ENCODE measurements at regions not wholly inside any gene's neighbourhood (a gene's known extent, or its start where the extent isn't known, plus 50 kb on each side); places are given as distances from the start of the nearest gene placed in this dataset.

- Histone ChIP-seq H3K4me3 (ENCODE audit: low read depth in 1 of 3, low read length in 3 of 3) (no peak overlapping the region), H3K27me3 (ENCODE audit: control insufficient read depth in 4 of 4, insufficient read depth in 4 of 4, low read length in 3 of 4) (no peaks in the 10 kb centered on the region), H3K27ac (ENCODE audit: low read depth in 1 of 2, low read length in 2 of 2) (no peak overlapping the region), H3K36me3 (ENCODE audit: control insufficient read depth in 4 of 4, insufficient read depth in 3 of 4, low read depth in 1 of 4, low read length in 3 of 4) (no peaks in the 10 kb centered on the region), H3K9ac (ENCODE audit: low read depth in 1 of 2, low read length in 2 of 2) (no peak overlapping the region), H3K4me1 (ENCODE audit: control insufficient read depth in 4 of 4, insufficient read depth in 4 of 4, low read length in 3 of 4) (no peaks in the 10 kb centered on the region), H3K9me3 (ENCODE audit: control insufficient read depth in 4 of 4, low read length in 3 of 4) (peaks cover 0 to 1% (median 0%) of the 10 kb centered on the region in 4 donors)
- WGBS = 70% methylated on average over 11 of the region's 11 CpGs
- DNase-seq (ENCODE audit: low spot score) = no peak
- no peak for TF ChIP-seq SP1 (IDR thresholded peaks at IDR 0.05)
These were observed 222.3 kb upstream of the CMC1 start for GRCh38 chr3:28018925-28019718.

- no peaks in the 10 kb centered on the region for H3K36me3 ChIP-seq (ENCODE audit: control insufficient read depth in 4 of 4, insufficient read depth in 3 of 4, low read depth in 1 of 4, low read length in 3 of 4)
- H3K27ac ChIP-seq (ENCODE audit: low read depth in 1 of 2, low read length in 2 of 2) = no peak overlapping the region
- H3K9me3 ChIP-seq (ENCODE audit: control insufficient read depth in 4 of 4, low read length in 3 of 4) = peaks cover 0 to 3% (median under 1%) of the 10 kb centered on the region in 4 donors
- H3K4me3 ChIP-seq (ENCODE audit: low read depth in 1 of 3, low read length in 3 of 3) = no peak overlapping the region
- H3K4me1 ChIP-seq (ENCODE audit: control insufficient read depth in 4 of 4, insufficient read depth in 4 of 4, low read length in 3 of 4) = no peaks in the 10 kb centered on the region
- no peak for DNase-seq (ENCODE audit: low spot score)
- TF ChIP-seq CTCF (IDR thresholded peaks at IDR 0.05; ENCODE audit: low read depth, low read length, missing input control) (no peak), RXRA (IDR thresholded peaks at IDR 0.05) (no peak), YY1 (IDR thresholded peaks at IDR 0.05) (no peak), REST (IDR thresholded peaks at IDR 0.05) (no peak), ZBTB33 (IDR thresholded peaks at IDR 0.05) (no peak), NR2F2 (IDR thresholded peaks at IDR 0.05) (no peak), MAX (IDR thresholded peaks at IDR 0.05) (no peak), JUND (IDR thresholded peaks at IDR 0.05) (no peak), ATF3 (IDR thresholded peaks at IDR 0.05) (no peak), HNF4G (IDR thresholded peaks at IDR 0.05) (no peak), FOXA2 (IDR thresholded peaks at IDR 0.05) (no peak), SP1 (IDR thresholded peaks at IDR 0.05) (no peak)
- no peaks in the 10 kb centered on the region for H3K27me3 ChIP-seq (ENCODE audit: control insufficient read depth in 4 of 4, insufficient read depth in 4 of 4, low read length in 3 of 4)
- no peak overlapping the region for H3K9ac ChIP-seq (ENCODE audit: low read depth in 1 of 2, low read length in 2 of 2)
These were observed 221.7 kb upstream of the CMC1 start for GRCh38 chr3:28019740-28020139.
